Activated CD4-positive, alpha-beta T cell treated with anti-CD3 and anti-CD28 coated beads, Interleukin-2, Interleukin-6, amounts not matched to agents 100 ng/mL and 50 ng/mL, durations not matched to agents 16 hours and 8 hours (primary cell): ENCODE measurements at regions not wholly inside any gene's neighbourhood (a gene's known extent, or its start where the extent isn't known, plus 50 kb on each side); places are given as distances from the start of the nearest gene placed in this dataset.

Experiments
- DNase-seq: peaks from one replicate; pipeline ENCODE4 v3.0.0-alpha.2; 2020

- DNase-seq = no peak
Observed at GRCh38 chr1:82598812-82599211, 798.1 kb downstream of the ADGRL2 start.

- DNase-seq = no peak
Observed at GRCh38 chr1:82598337-82598736, 797.6 kb downstream of the ADGRL2 start.

- DNase-seq = no peak
Observed at GRCh38 chr1:82597649-82598048, 796.9 kb downstream of the ADGRL2 start.

- DNase-seq = no peak
Observed at GRCh38 chr1:82597141-82597540, 796.4 kb downstream of the ADGRL2 start.

DNA sequence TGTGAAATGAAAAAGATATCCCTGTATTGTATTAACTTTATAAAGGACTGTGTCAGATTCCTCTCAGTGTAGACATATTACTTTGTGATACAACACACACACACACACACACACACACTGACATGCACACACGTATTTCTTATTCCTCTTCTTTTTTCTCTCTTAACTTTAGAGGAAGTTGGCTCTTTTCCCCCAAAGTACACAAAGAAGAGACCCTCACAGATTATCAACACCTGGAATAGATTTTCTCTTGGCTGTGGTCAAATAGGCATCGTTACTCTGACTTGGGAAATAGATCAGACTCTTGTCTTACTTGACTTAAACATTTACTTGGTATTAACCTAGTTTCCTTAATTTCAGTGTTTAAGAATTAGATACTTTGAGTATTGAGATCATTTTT, 792.8 kb downstream of the ADGRL2 start:
- no peak for DNase-seq

DNA sequence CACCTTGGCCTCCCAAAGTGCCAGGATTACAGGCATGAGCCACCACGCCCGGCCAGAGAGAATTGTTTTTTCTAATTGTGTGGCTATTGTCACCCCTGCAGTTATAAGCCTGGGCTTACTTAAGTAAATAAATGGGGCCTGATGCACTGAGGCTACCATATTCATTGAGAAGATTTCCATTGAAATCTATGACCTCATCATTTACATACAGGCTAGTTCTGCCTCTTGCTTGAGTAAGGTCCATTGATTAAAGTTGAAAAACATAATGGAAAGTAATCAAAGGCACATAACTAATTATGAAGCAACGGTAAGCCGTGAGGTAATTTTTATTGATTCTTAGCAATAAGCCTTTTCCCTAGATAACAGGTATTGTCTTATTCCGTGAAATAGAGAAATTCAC, 788.9 kb downstream of the ADGRL2 start:
- DNase-seq = no peak

GRCh38 chr1:82587371-82587770, 786.6 kb downstream of the ADGRL2 start:
- DNase-seq = no peak

DNA sequence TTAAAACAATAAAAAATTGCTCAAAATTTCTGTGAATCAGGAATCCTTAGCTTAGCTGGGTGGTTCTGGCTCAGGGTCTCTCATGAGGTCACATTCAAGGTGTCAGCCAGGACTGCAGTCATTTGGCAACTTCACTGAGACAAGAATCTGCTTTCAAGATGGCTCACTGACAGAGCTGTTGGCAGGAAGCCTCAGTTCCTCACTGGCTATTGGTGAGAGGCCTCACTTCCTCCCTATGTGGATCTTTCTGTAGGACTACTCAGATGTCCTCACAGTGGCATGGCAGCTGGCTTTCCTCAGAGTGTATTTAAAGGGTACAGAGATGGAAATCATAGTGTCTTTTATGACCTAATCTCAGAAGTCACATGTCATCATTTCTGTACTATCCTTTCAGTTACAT, 785.7 kb downstream of the ADGRL2 start:
- DNase-seq = peak; percentile 28

DNA sequence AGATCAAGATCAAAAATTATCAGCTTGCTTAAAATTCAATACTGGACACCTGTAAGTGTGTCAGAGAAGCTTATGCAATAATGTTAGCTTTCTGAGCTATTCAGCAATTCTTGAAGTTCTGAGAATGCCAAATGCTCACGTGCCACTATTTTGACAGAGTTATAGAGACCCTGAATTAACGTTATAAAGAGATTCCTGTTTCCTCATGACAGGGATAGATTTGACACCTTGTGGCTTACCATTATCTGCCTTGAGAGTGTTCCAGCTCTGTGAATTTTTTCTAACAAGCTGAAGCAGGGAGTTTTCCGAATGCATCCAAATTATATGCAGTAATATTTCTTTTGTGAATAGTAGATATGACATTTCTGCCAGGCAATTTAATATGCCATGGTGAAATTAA, 781.6 kb downstream of the ADGRL2 start:
- DNase-seq = no peak

DNA sequence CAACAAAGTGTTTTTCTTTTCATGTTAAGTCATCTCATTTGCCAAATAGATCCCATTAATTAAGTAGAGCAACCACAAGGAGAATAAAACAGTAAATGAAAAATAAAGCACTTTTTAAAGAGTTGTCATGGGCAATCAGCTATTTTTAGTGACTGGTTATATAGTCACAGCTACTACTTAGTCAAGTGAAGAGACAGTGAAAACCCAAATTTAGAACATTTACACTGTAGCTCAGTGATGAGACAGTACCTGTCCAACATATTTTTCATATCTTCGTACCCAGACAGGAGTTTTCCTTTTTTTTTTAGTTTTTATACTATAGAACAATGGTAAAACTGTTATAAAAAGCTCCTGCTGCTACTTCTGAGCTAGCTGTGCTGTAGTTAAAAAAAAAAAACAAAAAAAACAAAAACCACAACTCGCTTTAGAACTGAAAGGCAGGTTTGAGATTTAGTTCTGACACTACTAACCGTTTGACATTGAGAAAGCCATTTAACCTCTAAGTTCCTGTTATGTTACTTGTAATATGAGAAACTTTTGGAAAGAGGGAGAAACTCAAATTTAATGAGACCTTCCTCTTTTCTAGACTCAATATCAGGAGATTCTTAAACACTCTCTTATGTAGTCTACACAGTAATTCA, 777.5 kb downstream of the ADGRL2 start:
- DNase-seq = no peak

- no peak for DNase-seq
Observed at GRCh38 chr1:82567348-82567747, 766.6 kb downstream of the ADGRL2 start.

GRCh38 chr1:82565546-82565945, 764.8 kb downstream of the ADGRL2 start:
- DNase-seq = no peak

GRCh38 chr1:82565146-82565545, 764.4 kb downstream of the ADGRL2 start:
- no peak for DNase-seq

DNA sequence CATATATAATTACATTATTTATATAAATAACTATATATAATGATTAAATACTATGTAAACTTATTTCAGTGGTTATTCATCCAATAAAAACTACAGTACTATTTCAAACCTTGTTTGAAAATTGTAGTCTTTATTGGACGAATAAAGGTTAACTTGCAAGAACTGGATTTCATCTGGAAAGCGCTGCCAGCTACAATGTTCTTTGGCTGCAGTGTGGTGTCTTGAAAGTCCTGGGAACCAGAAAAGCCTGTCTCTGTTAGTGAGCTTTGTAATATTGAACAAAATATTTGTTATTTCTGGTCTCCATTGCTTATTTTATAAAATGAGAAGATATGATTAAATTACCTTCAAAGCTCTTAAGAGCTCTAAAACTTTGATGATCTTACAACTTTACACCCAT, 763.6 kb downstream of the ADGRL2 start:
- no peak for DNase-seq

GRCh38 chr1:82562448-82562847, 761.7 kb downstream of the ADGRL2 start:
- no peak for DNase-seq

DNA sequence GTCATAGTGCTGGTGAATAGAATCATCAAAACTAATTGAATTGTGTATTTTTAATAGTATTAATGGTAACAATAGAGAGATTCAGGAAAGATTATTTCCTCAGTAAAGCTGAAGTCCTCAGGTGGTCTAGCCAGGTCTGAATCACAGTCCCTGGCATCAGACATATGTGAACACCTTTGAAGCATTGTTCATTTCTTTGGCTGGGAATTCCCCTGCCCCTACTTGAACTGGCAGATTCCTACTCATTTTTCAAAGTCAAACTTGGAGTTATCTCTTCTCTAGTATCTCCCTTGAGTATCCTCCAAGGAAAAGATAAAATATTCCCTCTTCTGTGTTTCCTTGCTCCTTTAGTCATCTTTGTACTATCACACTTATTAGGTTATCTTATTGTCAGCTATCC, 759.8 kb downstream of the ADGRL2 start:
- no peak for DNase-seq

DNA sequence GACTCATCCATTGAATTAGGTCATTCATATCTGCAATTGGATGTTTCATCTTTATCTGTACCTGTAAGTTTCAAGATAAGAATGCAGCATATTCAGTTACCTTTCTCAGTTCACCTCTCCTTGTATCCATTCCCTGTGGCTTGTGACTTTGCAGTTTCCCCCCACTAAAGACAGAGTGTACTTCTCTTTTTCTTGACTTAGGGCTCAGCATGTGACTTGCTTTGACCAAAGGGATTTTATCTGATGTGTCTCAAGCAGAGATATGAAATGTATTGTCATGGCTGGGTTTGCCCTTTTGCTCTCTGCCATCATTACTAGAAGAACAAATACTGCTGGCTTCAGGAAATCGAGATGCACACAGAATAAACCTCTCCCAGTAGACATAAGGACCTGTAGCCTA, 754.8 kb downstream of the ADGRL2 start:
- DNase-seq = no peak

- no peak for DNase-seq
Observed at GRCh38 chr1:82549841-82550240, 749.1 kb downstream of the ADGRL2 start.

DNA sequence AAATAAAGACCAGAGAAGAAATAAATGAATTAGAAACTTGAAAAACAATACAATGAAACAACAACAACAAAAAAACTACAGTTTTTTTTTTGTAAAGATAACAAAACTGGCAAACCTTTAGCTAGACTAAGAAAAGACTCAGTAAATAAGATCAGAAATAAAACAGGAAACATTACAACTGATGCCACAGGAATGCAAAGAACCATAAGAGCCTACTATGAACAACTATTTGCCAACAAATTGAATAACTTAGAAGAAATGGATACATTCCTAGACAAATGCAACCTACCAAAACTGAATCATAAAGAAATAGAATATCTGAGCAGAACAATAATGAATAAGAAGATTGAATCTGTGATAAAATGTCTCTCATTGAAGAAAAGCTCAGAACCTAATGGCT, 742.0 kb downstream of the ADGRL2 start:
- no peak for DNase-seq

DNA sequence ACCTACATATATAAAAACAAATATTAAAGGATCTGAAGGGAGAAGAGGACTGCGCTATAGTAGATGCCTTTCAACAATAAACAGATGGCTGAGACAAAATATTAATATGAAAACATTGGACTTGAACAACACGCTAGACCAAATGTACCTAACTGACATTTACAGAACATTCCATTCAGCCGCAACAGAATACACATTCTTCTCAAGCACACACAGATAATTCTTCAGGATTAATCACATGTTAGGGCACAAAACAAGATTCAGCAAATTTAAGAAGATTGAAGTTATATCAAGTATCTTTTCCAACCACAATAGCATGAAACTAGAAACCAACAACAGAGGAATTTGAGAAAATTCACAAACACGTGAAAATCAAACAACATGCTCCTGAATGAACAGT, 741.4 kb downstream of the ADGRL2 start:
- DNase-seq = no peak

GRCh38 chr1:82540006-82540405, 739.3 kb downstream of the ADGRL2 start:
- no peak for DNase-seq

DNA sequence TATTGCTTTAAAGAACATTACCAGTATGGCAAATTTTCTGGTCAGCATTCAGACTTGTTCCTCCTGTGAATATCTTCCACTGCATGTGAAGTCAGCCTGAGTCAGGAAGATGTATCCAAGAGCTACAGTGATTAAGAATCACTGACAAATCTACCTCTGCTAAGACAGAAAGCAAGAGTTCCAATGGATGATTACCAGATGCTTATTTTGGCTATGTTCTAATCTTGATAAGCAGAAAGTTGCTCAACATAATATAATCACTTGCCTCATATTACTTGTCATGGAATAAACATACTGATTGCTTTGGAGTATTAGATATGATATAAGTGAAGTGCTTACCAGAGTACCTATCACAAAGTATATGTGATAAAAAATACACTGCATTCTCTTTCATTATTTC, 738.1 kb downstream of the ADGRL2 start:
- no peak for DNase-seq

DNA sequence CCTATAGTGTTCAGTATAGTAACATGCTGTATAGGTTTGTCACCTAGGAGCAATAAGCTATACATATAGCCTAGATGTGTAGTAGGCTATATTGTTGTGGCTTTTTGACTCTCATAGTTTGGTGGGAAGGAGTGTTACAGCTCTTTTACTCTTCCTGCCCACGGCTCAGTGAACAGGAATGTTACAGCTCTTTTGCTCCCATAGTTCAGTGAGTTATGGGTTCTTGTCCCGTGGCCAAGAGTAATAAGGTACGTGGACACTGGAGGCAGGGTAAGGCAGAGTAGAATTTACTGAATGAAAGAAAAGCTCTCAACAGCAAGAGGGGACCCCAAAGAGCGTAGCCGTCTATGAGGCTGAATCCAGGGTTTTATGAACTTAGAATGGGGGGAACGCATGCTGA, 734.3 kb downstream of the ADGRL2 start:
- no peak for DNase-seq

GRCh38 chr1:82525378-82525777, 724.6 kb downstream of the ADGRL2 start:
- DNase-seq = no peak

GRCh38 chr1:82520611-82521010, 719.9 kb downstream of the ADGRL2 start:
- no peak for DNase-seq

GRCh38 chr1:82517586-82517985, 716.9 kb downstream of the ADGRL2 start:
- DNase-seq = no peak
